ENCODE measurements at regions not wholly inside any gene's neighbourhood (a gene's known extent, or its start where the extent isn't known, plus 50 kb on each side); places are given as distances from the start of the nearest gene placed in this dataset.

GRCh38 chr10:113350311-113351040, 202.4 kb upstream of the HABP2 start:
- H3K36me3 ChIP-seq (ENCODE audit: control insufficient read depth in 2 of 2, insufficient read depth in 2 of 2, low read length in 1 of 2), result peaks cover 0 to 12% of the 10 kb centered on the region in 2 donors
- H3K27me3 ChIP-seq (ENCODE audit: control insufficient read depth in 2 of 2, insufficient read depth in 1 of 2, low read length in 1 of 2), result no peaks in the 10 kb centered on the region
- H3K4me1 ChIP-seq (ENCODE audit: control insufficient read depth in 2 of 2, insufficient read depth in 2 of 2, low read length in 2 of 2), result no peaks in the 10 kb centered on the region
- WGBS, result 97% methylated on average over 11 of the region's 11 CpGs
- no peak for DNase-seq (ENCODE audit: low read depth in 6 of 9, low spot score in 9 of 9)
- no peaks in the 10 kb centered on the region for H3K9me3 ChIP-seq (ENCODE audit: control insufficient read depth in 2 of 2, insufficient read depth in 1 of 2, low read length in 1 of 2)
- no peak overlapping the region for H3K27ac ChIP-seq (ENCODE audit: low read depth in 1 of 2, low read length in 1 of 2)
- H3K4me3 ChIP-seq (ENCODE audit: low read length in 2 of 2), result no peak overlapping the region

GRCh38 chr10:113354711-113355110, 198.1 kb upstream of the HABP2 start:
- 86% methylated on average over 3 of the region's 3 CpGs for WGBS
- Histone ChIP-seq H3K36me3 (ENCODE audit: control insufficient read depth in 2 of 2, insufficient read depth in 2 of 2, low read length in 1 of 2) (peaks cover 0 to 12% of the 10 kb centered on the region in 2 donors), H3K27me3 (ENCODE audit: control insufficient read depth in 2 of 2, insufficient read depth in 1 of 2, low read length in 1 of 2) (no peaks in the 10 kb centered on the region), H3K9me3 (ENCODE audit: control insufficient read depth in 2 of 2, insufficient read depth in 1 of 2, low read length in 1 of 2) (no peaks in the 10 kb centered on the region), H3K4me3 (ENCODE audit: low read length in 2 of 2) (no peak overlapping the region), H3K4me1 (ENCODE audit: control insufficient read depth in 2 of 2, insufficient read depth in 2 of 2, low read length in 2 of 2) (no peaks in the 10 kb centered on the region), H3K27ac (ENCODE audit: low read depth in 1 of 2, low read length in 1 of 2) (no peak overlapping the region)
- no peak for DNase-seq (ENCODE audit: low read depth in 6 of 9, low spot score in 9 of 9)

DNA sequence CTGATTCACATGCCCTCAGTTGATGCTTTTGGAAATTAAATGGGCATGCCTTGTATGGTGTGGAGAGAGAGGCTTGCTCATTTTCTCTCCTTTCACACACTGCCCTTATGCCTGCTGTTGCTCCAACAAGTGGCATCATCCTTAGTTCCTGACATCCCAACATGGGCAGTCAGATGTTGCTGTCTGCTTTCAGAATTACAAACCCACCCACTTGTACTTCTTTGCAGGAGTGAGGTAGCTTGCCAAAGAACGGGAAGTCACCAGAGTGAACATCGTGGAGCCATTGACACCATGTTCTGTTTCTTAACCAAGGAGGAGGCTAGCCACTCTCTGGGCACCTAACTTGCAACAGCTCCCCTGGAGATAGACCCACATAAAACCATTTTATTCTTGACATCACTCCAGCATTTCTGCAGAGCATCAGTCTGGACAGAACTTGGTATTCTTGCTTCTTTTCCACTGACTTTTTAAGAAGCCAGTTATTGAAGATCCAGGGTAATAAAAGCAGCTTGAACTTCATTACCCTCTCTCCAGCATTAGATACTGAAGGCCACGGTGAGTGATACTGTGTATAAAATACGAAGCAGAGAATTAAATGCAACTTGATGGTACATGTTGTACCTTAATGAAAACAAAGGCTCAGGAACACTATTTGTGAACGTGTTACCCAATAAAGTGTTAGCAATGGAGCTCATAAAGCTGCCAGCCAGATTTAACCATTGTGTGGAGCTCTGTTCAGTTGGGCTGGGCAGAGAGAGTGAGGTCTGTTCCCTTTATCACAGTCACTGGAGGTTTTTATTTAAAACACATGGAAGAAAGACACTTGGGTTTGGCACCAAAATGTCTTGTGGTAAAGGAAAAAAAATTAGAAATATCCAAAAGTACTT, 195.8 kb upstream of the HABP2 start:
- H3K27ac ChIP-seq (ENCODE audit: low read depth in 1 of 2, low read length in 1 of 2), result no peak overlapping the region
- H3K27me3 ChIP-seq (ENCODE audit: control insufficient read depth in 2 of 2, insufficient read depth in 1 of 2, low read length in 1 of 2), result no peaks in the 10 kb centered on the region
- no peaks in the 10 kb centered on the region for H3K4me1 ChIP-seq (ENCODE audit: control insufficient read depth in 2 of 2, insufficient read depth in 2 of 2, low read length in 2 of 2)
- DNase-seq (ENCODE audit: low read depth in 6 of 9, low spot score in 9 of 9), result no peak
- H3K9me3 ChIP-seq (ENCODE audit: control insufficient read depth in 2 of 2, insufficient read depth in 1 of 2, low read length in 1 of 2), result no peaks in the 10 kb centered on the region
- H3K36me3 ChIP-seq (ENCODE audit: control insufficient read depth in 2 of 2, insufficient read depth in 2 of 2, low read length in 1 of 2), result peaks cover 0 to 10% of the 10 kb centered on the region in 2 donors
- no peak overlapping the region for H3K4me3 ChIP-seq (ENCODE audit: low read length in 2 of 2)
- 86% methylated on average over 5 of the region's 5 CpGs for WGBS

GRCh38 chr10:113357681-113358300, 195.1 kb upstream of the HABP2 start:
- Histone ChIP-seq H3K27me3 (ENCODE audit: control insufficient read depth in 2 of 2, insufficient read depth in 1 of 2, low read length in 1 of 2) (no peaks in the 10 kb centered on the region), H3K27ac (ENCODE audit: low read depth in 1 of 2, low read length in 1 of 2) (no peak overlapping the region), H3K36me3 (ENCODE audit: control insufficient read depth in 2 of 2, insufficient read depth in 2 of 2, low read length in 1 of 2) (peaks cover 0 to 4% of the 10 kb centered on the region in 2 donors), H3K9me3 (ENCODE audit: control insufficient read depth in 2 of 2, insufficient read depth in 1 of 2, low read length in 1 of 2) (no peaks in the 10 kb centered on the region), H3K4me3 (ENCODE audit: low read length in 2 of 2) (no peak overlapping the region), H3K4me1 (ENCODE audit: control insufficient read depth in 2 of 2, insufficient read depth in 2 of 2, low read length in 2 of 2) (no peaks in the 10 kb centered on the region)
- 97% methylated on average over 18 of the region's 18 CpGs for WGBS
- DNase-seq (ENCODE audit: low read depth in 6 of 9, low spot score in 9 of 9), result no peak

DNA sequence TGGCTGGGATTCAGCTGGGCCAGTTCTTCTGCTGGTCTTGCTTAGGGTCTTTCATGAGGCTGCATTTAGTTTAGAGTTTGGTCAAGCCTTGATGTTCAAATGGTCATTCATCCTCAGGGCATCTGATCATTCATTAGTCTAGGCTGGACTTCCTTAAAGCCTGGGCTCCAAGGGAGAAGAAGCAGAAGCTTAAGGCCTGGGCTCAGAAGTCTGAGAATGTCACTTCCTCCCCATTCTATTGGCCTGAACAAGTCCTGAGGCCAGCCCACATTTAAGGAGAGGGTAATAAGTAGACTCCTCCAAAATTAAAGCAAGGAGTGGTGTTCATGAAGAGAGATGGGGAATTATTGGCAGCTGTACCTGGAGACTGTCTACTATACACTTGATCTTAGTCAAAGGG, 193.2 kb upstream of the HABP2 start:
- no peak for DNase-seq (ENCODE audit: low read depth in 6 of 9, low spot score in 9 of 9)
- Histone ChIP-seq H3K27me3 (ENCODE audit: control insufficient read depth in 2 of 2, insufficient read depth in 1 of 2, low read length in 1 of 2) (no peaks in the 10 kb centered on the region), H3K36me3 (ENCODE audit: control insufficient read depth in 2 of 2, insufficient read depth in 2 of 2, low read length in 1 of 2) (no peaks in the 10 kb centered on the region), H3K27ac (ENCODE audit: low read depth in 1 of 2, low read length in 1 of 2) (no peak overlapping the region), H3K9me3 (ENCODE audit: control insufficient read depth in 2 of 2, insufficient read depth in 1 of 2, low read length in 1 of 2) (no peaks in the 10 kb centered on the region), H3K4me3 (ENCODE audit: low read length in 2 of 2) (no peak overlapping the region), H3K4me1 (ENCODE audit: control insufficient read depth in 2 of 2, insufficient read depth in 2 of 2, low read length in 2 of 2) (no peaks in the 10 kb centered on the region)

GRCh38 chr10:113360870-113361269, 192.0 kb upstream of the HABP2 start:
- Histone ChIP-seq H3K4me3 (ENCODE audit: low read length in 2 of 2) (no peak overlapping the region), H3K27me3 (ENCODE audit: control insufficient read depth in 2 of 2, insufficient read depth in 1 of 2, low read length in 1 of 2) (no peaks in the 10 kb centered on the region), H3K27ac (ENCODE audit: low read depth in 1 of 2, low read length in 1 of 2) (no peak overlapping the region), H3K36me3 (ENCODE audit: control insufficient read depth in 2 of 2, insufficient read depth in 2 of 2, low read length in 1 of 2) (no peaks in the 10 kb centered on the region), H3K4me1 (ENCODE audit: control insufficient read depth in 2 of 2, insufficient read depth in 2 of 2, low read length in 2 of 2) (no peaks in the 10 kb centered on the region), H3K9me3 (ENCODE audit: control insufficient read depth in 2 of 2, insufficient read depth in 1 of 2, low read length in 1 of 2) (peaks cover 2 to 4% of the 10 kb centered on the region in 2 donors)
- no peak for DNase-seq (ENCODE audit: low read depth in 6 of 9, low spot score in 9 of 9)
- WGBS, result 96% methylated on average over 4 of the region's 4 CpGs

DNA sequence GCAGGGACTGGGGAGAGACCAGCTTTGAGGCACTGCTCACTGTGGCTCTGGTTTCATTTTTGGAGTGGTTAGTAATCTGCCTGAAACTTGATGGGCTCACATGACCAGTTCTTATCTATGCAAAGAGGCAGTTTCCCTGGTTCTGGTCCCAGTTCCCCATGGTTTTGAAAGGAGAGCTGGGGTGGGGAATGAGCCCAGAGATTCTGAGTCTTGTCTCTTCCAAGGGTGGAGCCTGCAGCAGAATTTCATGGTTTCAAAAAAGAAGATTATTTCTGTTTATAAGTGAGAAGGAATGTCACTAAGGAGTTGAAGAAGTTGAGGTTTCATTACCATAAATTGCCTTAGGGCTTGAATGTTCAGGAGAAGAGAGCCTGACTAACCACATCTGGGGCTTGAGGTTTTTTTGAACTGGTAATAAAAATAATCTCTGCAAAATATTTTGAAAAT, 190.2 kb upstream of the HABP2 start:
- DNase-seq (ENCODE audit: low read depth in 6 of 9, low spot score in 9 of 9), result no peak
- H3K27me3 ChIP-seq (ENCODE audit: control insufficient read depth in 2 of 2, insufficient read depth in 1 of 2, low read length in 1 of 2), result no peaks in the 10 kb centered on the region
- H3K9me3 ChIP-seq (ENCODE audit: control insufficient read depth in 2 of 2, insufficient read depth in 1 of 2, low read length in 1 of 2), result peaks cover 2 to 5% of the 10 kb centered on the region in 2 donors
- no peak overlapping the region for H3K4me3 ChIP-seq (ENCODE audit: low read length in 2 of 2)
- no peaks in the 10 kb centered on the region for H3K36me3 ChIP-seq (ENCODE audit: control insufficient read depth in 2 of 2, insufficient read depth in 2 of 2, low read length in 1 of 2)
- H3K27ac ChIP-seq (ENCODE audit: low read depth in 1 of 2, low read length in 1 of 2), result no peak overlapping the region
- no peaks in the 10 kb centered on the region for H3K4me1 ChIP-seq (ENCODE audit: control insufficient read depth in 2 of 2, insufficient read depth in 2 of 2, low read length in 2 of 2)

GRCh38 chr10:113364227-113364626, 188.6 kb upstream of the HABP2 start:
- Histone ChIP-seq H3K4me1 (ENCODE audit: control insufficient read depth in 2 of 2, insufficient read depth in 2 of 2, low read length in 2 of 2) (no peaks in the 10 kb centered on the region), H3K36me3 (ENCODE audit: control insufficient read depth in 2 of 2, insufficient read depth in 2 of 2, low read length in 1 of 2) (no peaks in the 10 kb centered on the region), H3K4me3 (ENCODE audit: low read length in 2 of 2) (no peak overlapping the region), H3K9me3 (ENCODE audit: control insufficient read depth in 2 of 2, insufficient read depth in 1 of 2, low read length in 1 of 2) (peaks cover 2 to 5% of the 10 kb centered on the region in 2 donors), H3K27ac (ENCODE audit: low read depth in 1 of 2, low read length in 1 of 2) (no peak overlapping the region), H3K27me3 (ENCODE audit: control insufficient read depth in 2 of 2, insufficient read depth in 1 of 2, low read length in 1 of 2) (no peaks in the 10 kb centered on the region)
- WGBS, result 99% methylated on average over 3 of the region's 3 CpGs
- no peak for DNase-seq (ENCODE audit: low read depth in 6 of 9, low spot score in 9 of 9)
